OCI-LY3 (cell line): ENCODE measurements at regions not wholly inside any gene's neighbourhood (a gene's known extent, or its start where the extent isn't known, plus 50 kb on each side); places are given as distances from the start of the nearest gene placed in this dataset.

Source experiments
- H2AFZ ChIP-seq: fragments of 200-600, 300-600 bp; shearing (Covaris generic); 2 replicates; pipeline ENCODE4 v1.6.0; 2014; ENCODE audit warnings: antibody characterized with exemption, low read depth, low read length
- H3K27ac ChIP-seq: fragments of 200-600, 300-600 bp; sonication (generic); 2 replicates; pipeline ENCODE4 v1.5.1; 2014; ENCODE audit warnings: mild to moderate bottlenecking, low read length, moderate library complexity, mixed read lengths
- H3K27me3 ChIP-seq: fragments of 200-600, 300-600 bp; sonication (generic); 2 replicates; pipeline ENCODE4 v1.6.1; 2014; ENCODE audit warnings: low read depth, low read length, mixed read lengths
- H3K36me3 ChIP-seq: fragments of 200-600, 300-600 bp; sonication (generic); replicated peaks from 2 replicates; pipeline ENCODE3; 2014; ENCODE audit warnings: low read depth, low read length, mixed read lengths
- H3K4me1 ChIP-seq: fragments of 300-600, 200-600 bp; sonication (generic); 2 replicates; pipeline ENCODE4 v1.6.1; 2014; ENCODE audit warnings: low read length, mixed read lengths
- H3K4me2 ChIP-seq: fragments of 200-600, 300-600 bp; sonication (generic); 2 replicates; pipeline ENCODE4 v1.6.1; 2014; ENCODE audit warnings: low read length, mixed read lengths
- H3K4me3 ChIP-seq: fragments of 300-600, 200-600 bp; sonication (generic); 2 replicates; pipeline ENCODE4 v1.5.1; 2014; ENCODE audit warnings: antibody characterized with exemption, mild to moderate bottlenecking, low read length, moderate library complexity
- H3K79me2 ChIP-seq: fragments of 300-600, 200-600 bp; shearing (Covaris generic); 2 replicates; pipeline ENCODE4 v1.6.1; 2014; ENCODE audit warnings: mild to moderate bottlenecking, low read length, mixed read lengths
- H3K9ac ChIP-seq: fragments of 300-600, 200-600 bp; shearing (Covaris generic); 2 replicates; pipeline ENCODE4 v1.6.0; 2014; ENCODE audit warnings: mild to moderate bottlenecking, low read length, moderate library complexity
- H3K9me3 ChIP-seq: fragments of 200-600, 300-600 bp; shearing (Covaris generic); 2 replicates; pipeline ENCODE4 v1.6.1; 2014; ENCODE audit warnings: low read length, mixed read lengths; ENCODE audit not compliant: insufficient read depth
- H4K20me1 ChIP-seq: fragments of 200-600, 300-600 bp; sonication (generic); 2 replicates; pipeline ENCODE4 v1.6.1; 2016; ENCODE audit warnings: low read length, mixed read lengths; ENCODE audit not compliant: insufficient read depth
- EZH2phosphoT487 ChIP-seq: fragments of 200-600 bp; shearing (Covaris generic); IDR thresholded peaks from 2 replicates; pipeline ENCODE4 v1.6.1; 2018; ENCODE audit warnings: antibody characterized with exemption, mixed run types, low read depth
- TF ChIP-seq, protein P1 (sequence below): fragments of 200-600, 300-600 bp; sonication (generic); IDR thresholded peaks from 2 replicates; pipeline ENCODE4 v1.5.1; 2014; ENCODE audit warnings: antibody characterized with exemption, low read length, low read depth

DNA sequence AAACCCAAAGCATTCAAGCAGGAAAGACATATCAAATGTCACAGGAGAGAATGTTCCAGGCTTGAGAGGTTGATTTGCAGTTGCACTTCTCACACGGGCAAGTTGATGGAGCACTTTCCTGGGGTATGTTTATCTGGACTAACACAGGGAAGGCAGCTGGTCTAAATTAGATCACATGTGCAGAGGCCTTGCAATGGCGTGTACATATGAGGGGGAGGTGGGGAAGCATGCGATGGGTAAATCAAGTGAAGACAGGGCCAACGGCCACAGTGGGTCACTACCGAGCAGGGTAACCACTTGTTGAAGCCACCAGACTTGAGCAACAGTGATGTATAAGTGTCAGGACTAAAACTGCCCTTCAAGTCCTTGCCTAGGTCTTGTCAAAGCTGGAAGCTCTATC lies 156.6 kb upstream of the MAF start:
- TF ChIP-seq EZH2phosphoT487, result no peak
- TF ChIP-seq, protein P1, sequence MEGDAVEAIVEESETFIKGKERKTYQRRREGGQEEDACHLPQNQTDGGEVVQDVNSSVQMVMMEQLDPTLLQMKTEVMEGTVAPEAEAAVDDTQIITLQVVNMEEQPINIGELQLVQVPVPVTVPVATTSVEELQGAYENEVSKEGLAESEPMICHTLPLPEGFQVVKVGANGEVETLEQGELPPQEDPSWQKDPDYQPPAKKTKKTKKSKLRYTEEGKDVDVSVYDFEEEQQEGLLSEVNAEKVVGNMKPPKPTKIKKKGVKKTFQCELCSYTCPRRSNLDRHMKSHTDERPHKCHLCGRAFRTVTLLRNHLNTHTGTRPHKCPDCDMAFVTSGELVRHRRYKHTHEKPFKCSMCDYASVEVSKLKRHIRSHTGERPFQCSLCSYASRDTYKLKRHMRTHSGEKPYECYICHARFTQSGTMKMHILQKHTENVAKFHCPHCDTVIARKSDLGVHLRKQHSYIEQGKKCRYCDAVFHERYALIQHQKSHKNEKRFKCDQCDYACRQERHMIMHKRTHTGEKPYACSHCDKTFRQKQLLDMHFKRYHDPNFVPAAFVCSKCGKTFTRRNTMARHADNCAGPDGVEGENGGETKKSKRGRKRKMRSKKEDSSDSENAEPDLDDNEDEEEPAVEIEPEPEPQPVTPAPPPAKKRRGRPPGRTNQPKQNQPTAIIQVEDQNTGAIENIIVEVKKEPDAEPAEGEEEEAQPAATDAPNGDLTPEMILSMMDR, result no peak
- no peak overlapping the region for H2AFZ ChIP-seq
- H3K27ac ChIP-seq, result no peak overlapping the region
- no peaks in the 10 kb centered on the region for H3K36me3 ChIP-seq
- no peaks in the 10 kb centered on the region for H3K4me1 ChIP-seq
- no peak overlapping the region for H3K4me3 ChIP-seq
- H3K9ac ChIP-seq, result no peak overlapping the region
- H4K20me1 ChIP-seq, result no peaks in the 10 kb centered on the region
- H3K9me3 ChIP-seq, result no peaks in the 10 kb centered on the region
- no peak overlapping the region for H3K4me2 ChIP-seq
- H3K79me2 ChIP-seq, result no peaks in the 10 kb centered on the region
- peaks cover 3% of the 10 kb centered on the region for H3K27me3 ChIP-seq

DNA sequence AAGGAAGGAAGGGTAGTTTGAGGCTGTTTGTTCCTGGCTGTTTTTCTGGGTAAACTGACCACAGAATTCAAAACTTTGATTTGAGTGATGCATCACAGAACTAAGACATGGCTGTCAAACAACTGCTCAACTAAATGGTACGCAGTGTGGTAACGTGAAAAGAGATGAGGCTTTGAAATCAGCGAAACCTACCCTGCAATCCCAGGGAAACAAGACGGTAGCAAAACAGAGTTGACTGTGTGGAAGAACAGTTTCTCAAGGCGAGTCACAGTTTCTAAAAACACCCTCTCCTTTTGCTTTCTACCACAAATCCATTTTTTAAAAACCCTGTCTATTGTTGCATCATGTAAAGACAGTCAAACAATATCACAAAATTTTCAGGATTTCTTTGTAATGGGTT lies 156.0 kb upstream of the MAF start:
- Histone ChIP-seq H3K4me1 (no peaks in the 10 kb centered on the region), H3K36me3 (no peaks in the 10 kb centered on the region), H3K27me3 (peaks cover 3% of the 10 kb centered on the region), H3K9me3 (no peaks in the 10 kb centered on the region), H3K9ac (no peak overlapping the region), H3K79me2 (no peaks in the 10 kb centered on the region), H3K27ac (no peak overlapping the region), H2AFZ (no peak overlapping the region), H3K4me3 (no peak overlapping the region), H4K20me1 (no peaks in the 10 kb centered on the region), H3K4me2 (no peak overlapping the region)
- TF ChIP-seq EZH2phosphoT487, result no peak
- TF ChIP-seq, protein P1, result no peak

DNA sequence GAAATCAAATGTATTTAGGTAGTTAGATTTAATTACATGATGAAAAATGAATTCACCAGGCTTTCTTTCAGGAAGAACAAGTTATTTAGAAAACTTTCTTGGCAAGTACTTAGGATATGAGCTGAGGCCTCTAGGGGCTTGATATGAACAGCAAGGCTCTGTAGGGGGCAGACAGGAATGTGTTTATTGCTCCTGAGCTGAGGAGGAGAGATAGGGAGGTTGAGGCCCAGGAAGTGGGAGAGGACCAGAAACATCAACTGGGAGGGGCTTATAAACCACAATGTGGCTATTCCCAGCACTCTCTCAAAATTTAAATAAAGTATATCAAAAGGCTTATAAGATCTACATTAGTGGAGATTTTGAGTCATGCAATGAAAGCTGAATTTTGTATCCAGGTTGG lies 154.0 kb upstream of the MAF start:
- H3K79me2 ChIP-seq, result no peaks in the 10 kb centered on the region
- no peaks in the 10 kb centered on the region for H3K9me3 ChIP-seq
- H3K4me2 ChIP-seq, result no peak overlapping the region
- H2AFZ ChIP-seq, result no peak overlapping the region
- no peak overlapping the region for H3K9ac ChIP-seq
- no peaks in the 10 kb centered on the region; the same call in none of the 2 replicates for H3K27me3 ChIP-seq
- H3K4me3 ChIP-seq, result no peak overlapping the region
- H3K27ac ChIP-seq, result no peak overlapping the region
- no peaks in the 10 kb centered on the region for H4K20me1 ChIP-seq
- H3K36me3 ChIP-seq, result no peaks in the 10 kb centered on the region
- TF ChIP-seq, protein P1, result no peak
- no peaks in the 10 kb centered on the region for H3K4me1 ChIP-seq

- no peaks in the 10 kb centered on the region for H3K79me2 ChIP-seq
- H3K4me3 ChIP-seq, result no peak overlapping the region
- H3K27me3 ChIP-seq, result no peaks in the 10 kb centered on the region; the same call in none of the 2 replicates
- TF ChIP-seq EZH2phosphoT487, result no peak
- TF ChIP-seq, protein P1, result no peak
- no peaks in the 10 kb centered on the region for H4K20me1 ChIP-seq
- no peak overlapping the region for H3K27ac ChIP-seq
- H3K4me1 ChIP-seq, result no peaks in the 10 kb centered on the region
- no peak overlapping the region for H3K4me2 ChIP-seq
- H3K9ac ChIP-seq, result no peak overlapping the region
- no peaks in the 10 kb centered on the region for H3K36me3 ChIP-seq
- no peak overlapping the region for H2AFZ ChIP-seq
- no peaks in the 10 kb centered on the region for H3K9me3 ChIP-seq
Observed at GRCh38 chr16:79754081-79754480, 153.5 kb upstream of the MAF start.
